ENCODE measurements at regions not wholly inside any gene's neighbourhood (a gene's known extent, or its start where the extent isn't known, plus 50 kb on each side); places are given as distances from the start of the nearest gene placed in this dataset.

DNA sequence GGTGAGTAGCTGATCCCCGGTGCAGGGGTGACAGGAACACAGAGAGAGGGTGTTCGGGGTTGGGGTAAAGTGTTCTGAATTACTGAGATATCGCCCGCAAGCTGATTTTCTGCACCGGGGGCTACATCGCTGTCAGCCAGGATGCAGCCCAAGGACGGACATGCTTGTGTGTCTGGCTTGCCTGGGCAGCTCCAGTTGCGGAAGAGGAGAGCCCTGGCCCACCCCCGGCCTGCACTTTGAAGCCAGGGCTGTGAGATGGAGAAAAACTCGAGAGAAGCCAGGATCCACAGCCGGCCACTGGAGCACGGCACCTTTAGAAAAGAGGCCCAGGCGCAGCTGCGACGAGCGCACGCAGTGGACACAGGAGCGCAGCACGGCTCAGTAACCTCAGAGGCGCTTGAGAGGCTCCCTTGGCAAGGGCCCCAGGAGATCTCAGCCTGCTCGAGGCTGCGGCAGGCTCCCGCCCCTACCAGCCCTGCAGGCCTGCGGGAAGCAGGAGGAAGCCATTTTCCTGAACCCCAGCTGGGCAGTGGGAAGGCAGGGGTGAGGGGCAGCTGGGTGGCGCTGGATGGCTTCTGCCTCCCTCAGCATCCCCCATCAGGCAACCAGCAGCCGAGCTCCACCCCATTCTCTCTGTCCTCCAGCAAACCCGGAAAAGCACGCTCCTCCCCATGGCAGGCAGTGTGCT is 59.2 kb downstream of the C9orf50 start:
- H3K27ac ChIP-seq: no peak overlapping the region
- H3K4me3 ChIP-seq: no peak overlapping the region
- TF ChIP-seq, protein P1, sequence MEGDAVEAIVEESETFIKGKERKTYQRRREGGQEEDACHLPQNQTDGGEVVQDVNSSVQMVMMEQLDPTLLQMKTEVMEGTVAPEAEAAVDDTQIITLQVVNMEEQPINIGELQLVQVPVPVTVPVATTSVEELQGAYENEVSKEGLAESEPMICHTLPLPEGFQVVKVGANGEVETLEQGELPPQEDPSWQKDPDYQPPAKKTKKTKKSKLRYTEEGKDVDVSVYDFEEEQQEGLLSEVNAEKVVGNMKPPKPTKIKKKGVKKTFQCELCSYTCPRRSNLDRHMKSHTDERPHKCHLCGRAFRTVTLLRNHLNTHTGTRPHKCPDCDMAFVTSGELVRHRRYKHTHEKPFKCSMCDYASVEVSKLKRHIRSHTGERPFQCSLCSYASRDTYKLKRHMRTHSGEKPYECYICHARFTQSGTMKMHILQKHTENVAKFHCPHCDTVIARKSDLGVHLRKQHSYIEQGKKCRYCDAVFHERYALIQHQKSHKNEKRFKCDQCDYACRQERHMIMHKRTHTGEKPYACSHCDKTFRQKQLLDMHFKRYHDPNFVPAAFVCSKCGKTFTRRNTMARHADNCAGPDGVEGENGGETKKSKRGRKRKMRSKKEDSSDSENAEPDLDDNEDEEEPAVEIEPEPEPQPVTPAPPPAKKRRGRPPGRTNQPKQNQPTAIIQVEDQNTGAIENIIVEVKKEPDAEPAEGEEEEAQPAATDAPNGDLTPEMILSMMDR (IDR thresholded peaks at IDR 0.05): no peak
- H3K9me3 ChIP-seq: no peaks in the 10 kb centered on the region
- ATAC-seq (peak in 1 of 4 donors; percentile 31), DNase-seq (no peak)
- no peaks in the 10 kb centered on the region for H3K36me3 ChIP-seq (ENCODE audit: insufficient read depth in 1 of 2, low read depth in 1 of 2)
- H3K27me3 ChIP-seq (ENCODE audit: insufficient read depth in 3 of 3, low read length in 2 of 3): no peaks in the 10 kb centered on the region
- intact Hi-C loops (cut with DNase I): no loop called here
- H3K4me1 ChIP-seq: no peaks in the 10 kb centered on the region
- 43 to 57% (median 52%) methylated on average over 28 of the region's 28 CpGs for WGBS, 3 donors

DNA sequence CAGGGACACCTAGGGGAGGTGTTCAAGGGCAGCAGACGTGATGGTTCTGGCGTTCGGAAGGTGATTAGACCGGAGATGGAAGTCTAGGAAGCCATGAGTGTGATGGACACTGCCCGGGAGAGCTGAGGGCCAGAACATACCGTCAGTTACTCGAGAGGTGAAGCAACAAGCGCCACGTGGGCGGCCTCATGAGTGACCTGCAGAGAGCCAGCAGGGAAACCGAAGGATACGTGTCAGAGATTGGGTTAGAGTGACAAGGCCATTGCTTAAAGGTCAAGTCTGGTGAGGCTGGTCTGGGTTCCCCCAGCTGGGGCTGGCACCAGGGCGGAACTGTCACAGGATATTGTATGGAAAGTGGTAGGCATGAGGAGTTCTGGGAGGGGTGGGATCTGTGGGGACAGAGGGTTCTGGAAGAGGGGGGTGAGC is 60.0 kb downstream of the C9orf50 start:
- peak in 1 of 4 donors; percentile 36 for ATAC-seq
- no peaks in the 10 kb centered on the region for H3K36me3 ChIP-seq (ENCODE audit: insufficient read depth in 1 of 2, low read depth in 1 of 2)
- 75 to 87% (median 84%) methylated on average over 13 of the region's 13 CpGs for WGBS, 3 donors
- TF ChIP-seq, protein P1 (IDR thresholded peaks at IDR 0.05): no peak
- no peak overlapping the region for H3K4me3 ChIP-seq
- intact Hi-C loops (cut with DNase I): no loop called here
- H3K9me3 ChIP-seq: no peaks in the 10 kb centered on the region
- no peak overlapping the region for H3K27ac ChIP-seq
- H3K4me1 ChIP-seq: no peaks in the 10 kb centered on the region
- no peak for DNase-seq
- no peaks in the 10 kb centered on the region for H3K27me3 ChIP-seq (ENCODE audit: insufficient read depth in 3 of 3, low read length in 2 of 3)

DNA sequence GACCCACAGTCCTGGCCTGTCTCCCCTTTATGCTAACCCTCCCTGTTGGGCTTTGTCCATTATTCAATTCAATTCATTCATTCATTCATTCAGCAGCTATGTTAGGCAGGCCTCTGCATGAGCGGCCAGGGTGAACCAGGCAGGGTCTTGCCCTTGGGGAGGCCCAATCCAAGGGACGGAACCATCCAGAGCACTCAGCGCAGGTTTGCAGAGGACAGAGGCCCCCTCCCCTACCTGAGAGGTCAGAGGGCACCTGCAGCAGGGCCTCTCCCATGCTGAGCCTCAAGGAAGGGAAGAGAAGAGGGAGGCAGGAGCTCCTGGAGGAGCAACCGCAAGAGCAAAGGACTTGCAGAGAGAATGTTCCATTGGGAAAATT is 61.4 kb downstream of the C9orf50 start:
- DNase-seq (no peak), ATAC-seq (no peak)
- Histone ChIP-seq H3K4me1 (no peaks in the 10 kb centered on the region), H3K9me3 (no peaks in the 10 kb centered on the region), H3K27ac (no peak overlapping the region), H3K27me3 (ENCODE audit: insufficient read depth in 3 of 3, low read length in 2 of 3) (no peaks in the 10 kb centered on the region), H3K4me3 (no peak overlapping the region), H3K36me3 (ENCODE audit: insufficient read depth in 1 of 2, low read depth in 1 of 2) (no peaks in the 10 kb centered on the region)
- WGBS, 3 donors: 97 to 99% (median 99%) methylated on average over 4 of the region's 4 CpGs
- TF ChIP-seq, protein P1 (IDR thresholded peaks at IDR 0.05): no peak
- intact Hi-C loops (cut with DNase I): no loop called here

DNA sequence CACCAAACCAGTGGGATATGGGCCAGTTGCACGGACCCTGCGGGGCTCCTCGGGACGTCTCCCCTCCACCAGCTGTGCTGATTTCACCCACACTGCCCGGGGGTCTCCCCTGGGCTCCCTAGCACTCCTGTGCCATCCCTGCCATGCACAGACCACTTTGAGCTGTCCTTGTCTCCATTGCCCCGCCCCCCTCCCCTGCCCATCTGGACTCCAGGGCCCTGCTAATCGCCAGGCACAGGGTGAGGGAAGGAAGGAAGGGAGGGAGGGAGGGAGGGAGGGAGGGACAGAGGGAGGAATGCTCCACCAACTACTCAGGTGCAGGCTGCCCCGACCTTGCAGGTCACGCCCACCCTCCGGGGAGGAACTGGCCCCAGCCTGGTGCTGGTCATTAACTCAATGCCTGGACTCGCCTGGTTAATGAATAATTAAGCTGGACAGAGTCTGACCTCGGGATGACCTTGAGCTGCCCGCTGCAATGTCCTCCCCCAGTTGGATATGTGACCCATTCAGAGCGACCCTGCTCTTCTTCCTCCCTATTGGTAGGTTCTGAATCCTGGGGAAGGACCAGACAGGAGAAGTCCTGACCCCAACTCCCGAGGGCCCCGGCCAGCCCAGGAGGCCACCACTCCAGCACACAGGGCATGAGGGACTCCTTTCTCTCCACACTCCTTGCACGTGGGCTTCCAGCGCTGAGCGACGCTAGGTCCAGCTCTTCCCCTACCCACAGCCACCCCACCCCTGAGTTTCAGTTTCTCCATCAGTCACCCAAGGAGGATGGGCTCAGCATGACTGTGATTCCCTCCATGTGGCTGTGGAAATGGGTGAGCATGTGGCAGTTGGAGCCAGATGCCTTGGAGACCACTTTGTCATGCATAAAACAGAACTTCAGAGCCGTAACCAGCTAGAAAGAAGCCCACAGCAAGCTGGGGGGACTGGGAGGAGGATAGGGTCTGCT is 62.1 kb downstream of the C9orf50 start:
- Histone ChIP-seq H3K4me1 (no peaks in the 10 kb centered on the region), H3K27ac (no peak overlapping the region), H3K9me3 (no peaks in the 10 kb centered on the region), H3K27me3 (ENCODE audit: insufficient read depth in 3 of 3, low read length in 2 of 3) (no peaks in the 10 kb centered on the region), H3K36me3 (ENCODE audit: insufficient read depth in 1 of 2, low read depth in 1 of 2) (no peaks in the 10 kb centered on the region), H3K4me3 (no peak overlapping the region)
- ATAC-seq: no peak
- intact Hi-C loops (cut with DNase I): no loop called here
- DNase-seq: no peak
- WGBS, 3 donors: 57 to 66% (median 66%) methylated on average over 19 to 21 of the region's 21 CpGs
- TF ChIP-seq, protein P1 (IDR thresholded peaks at IDR 0.05): no peak

Measured in psoas muscle (tissue), 7 donors.